ENCODE measurements at regions not wholly inside any gene's neighbourhood (a gene's known extent, or its start where the extent isn't known, plus 50 kb on each side); places are given as distances from the start of the nearest gene placed in this dataset.

- no peak for TF ChIP-seq CTCF (IDR thresholded peaks at IDR 0.05)
- ATAC-seq (no peak), DNase-seq (no peak)
- Histone ChIP-seq H3K27ac (no peak overlapping the region), H3K27me3 (ENCODE audit: insufficient read depth in 3 of 3, low read length in 2 of 3) (peaks cover 2 to 33% (median 3%) of the 10 kb centered on the region in 3 donors), H3K4me1 (no peaks in the 10 kb centered on the region), H3K4me3 (no peak overlapping the region), H3K9me3 (no peaks in the 10 kb centered on the region), H3K36me3 (ENCODE audit: insufficient read depth in 1 of 2, low read depth in 1 of 2) (no peaks in the 10 kb centered on the region)
- intact Hi-C loops (cut with DNase I) = no loop called here
- WGBS, 3 donors = 82 to 92% (median 85%) methylated on average over 22 of the region's 22 CpGs
Measured at GRCh38 chr5:2009986-2010914, 127.5 kb upstream of the IRX4 start.

- TF ChIP-seq CTCF (IDR thresholded peaks at IDR 0.05) = no peak
- Histone ChIP-seq H3K27me3 (ENCODE audit: insufficient read depth in 3 of 3, low read length in 2 of 3) (peaks cover 2 to 33% (median 3%) of the 10 kb centered on the region in 3 donors), H3K36me3 (ENCODE audit: insufficient read depth in 1 of 2, low read depth in 1 of 2) (no peaks in the 10 kb centered on the region), H3K4me1 (no peaks in the 10 kb centered on the region), H3K27ac (no peak overlapping the region), H3K4me3 (no peak overlapping the region), H3K9me3 (no peaks in the 10 kb centered on the region)
- ATAC-seq = no peak
- DNase-seq = no peak
- WGBS, 3 donors = 38 to 44% (median 43%) methylated on average over 15 of the region's 15 CpGs
- intact Hi-C loops (cut with DNase I) = no loop called here
Measured at GRCh38 chr5:2008851-2009629, 126.3 kb upstream of the IRX4 start.

GRCh38 chr5:2007878-2008501 lies 125.3 kb upstream of the IRX4 start:
- TF ChIP-seq CTCF (IDR thresholded peaks at IDR 0.05) = no peak
- Histone ChIP-seq H3K27me3 (ENCODE audit: insufficient read depth in 3 of 3, low read length in 2 of 3) (peaks cover 2 to 39% (median 3%) of the 10 kb centered on the region in 3 donors), H3K27ac (no peak overlapping the region), H3K4me3 (peak overlapping the region; percentile 7), H3K36me3 (ENCODE audit: insufficient read depth in 1 of 2, low read depth in 1 of 2) (no peaks in the 10 kb centered on the region), H3K9me3 (no peaks in the 10 kb centered on the region), H3K4me1 (no peaks in the 10 kb centered on the region)
- intact Hi-C loops (cut with DNase I) = no loop called here
- peak in 2 of 4 donors; percentile 59 to 60 for ATAC-seq
- DNase-seq = peak; percentile 71 to 77
- WGBS, 3 donors = 8 to 11% (median 10%) methylated on average over 35 of the region's 35 CpGs

- H3K27me3 ChIP-seq (ENCODE audit: insufficient read depth in 3 of 3, low read length in 2 of 3) = peaks cover 2 to 43% (median 3%) of the 10 kb centered on the region in 3 donors
Measured at GRCh38 chr5:2007496-2007877, 124.8 kb upstream of the IRX4 start.

More at GRCh38 chr5:2007496-2007877, 124.8 kb upstream of the IRX4 start:
- WGBS, 3 donors = 14 to 31% (median 28%) methylated on average over 24 of the region's 24 CpGs
- H3K36me3 ChIP-seq (ENCODE audit: insufficient read depth in 1 of 2, low read depth in 1 of 2) = no peaks in the 10 kb centered on the region
- no peak overlapping the region for H3K27ac ChIP-seq
- DNase-seq (peak in 1 of 2 donors; percentile 32), ATAC-seq (peak in 1 of 4 donors; percentile 10)
- no peak for TF ChIP-seq CTCF (IDR thresholded peaks at IDR 0.05)
- H3K4me3 ChIP-seq = peak overlapping the region; percentile 7
- no peaks in the 10 kb centered on the region for H3K9me3 ChIP-seq
- no peaks in the 10 kb centered on the region for H3K4me1 ChIP-seq
- intact Hi-C loops (cut with DNase I) = no loop called here
